ENCODE measurements at regions not wholly inside any gene's neighbourhood (a gene's known extent, or its start where the extent isn't known, plus 50 kb on each side); places are given as distances from the start of the nearest gene placed in this dataset.
A peak's percentile ranks its signal among the peaks of the same experiment; 100 is the strongest.

DNA sequence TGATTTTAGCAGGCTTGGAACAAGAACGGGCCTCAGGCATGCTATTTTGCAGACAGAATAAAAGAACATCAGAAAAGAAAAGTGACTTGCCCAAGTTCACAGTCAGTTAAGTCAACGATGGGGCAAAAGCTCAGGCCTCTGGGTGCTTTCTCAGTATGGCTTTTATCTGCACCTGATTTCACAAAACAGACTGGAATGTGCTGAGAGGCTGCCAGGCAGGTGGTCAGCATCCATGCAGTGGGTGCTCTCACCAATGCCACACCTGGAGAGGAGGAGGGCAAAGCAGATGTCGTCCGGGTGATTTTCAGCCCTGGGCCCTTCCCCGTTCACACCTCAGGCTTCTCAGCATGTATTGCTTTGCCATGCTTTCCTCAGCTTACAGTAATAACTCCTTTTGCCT is 854.6 kb downstream of the RNF144A start:
- no peak for DNase-seq (ENCODE audit: extremely low read depth, insufficient read length)
- H3K36me3 ChIP-seq (ENCODE audit: control insufficient read depth, insufficient read depth, low read length), result no peaks in the 10 kb centered on the region
- TF ChIP-seq, protein P1, sequence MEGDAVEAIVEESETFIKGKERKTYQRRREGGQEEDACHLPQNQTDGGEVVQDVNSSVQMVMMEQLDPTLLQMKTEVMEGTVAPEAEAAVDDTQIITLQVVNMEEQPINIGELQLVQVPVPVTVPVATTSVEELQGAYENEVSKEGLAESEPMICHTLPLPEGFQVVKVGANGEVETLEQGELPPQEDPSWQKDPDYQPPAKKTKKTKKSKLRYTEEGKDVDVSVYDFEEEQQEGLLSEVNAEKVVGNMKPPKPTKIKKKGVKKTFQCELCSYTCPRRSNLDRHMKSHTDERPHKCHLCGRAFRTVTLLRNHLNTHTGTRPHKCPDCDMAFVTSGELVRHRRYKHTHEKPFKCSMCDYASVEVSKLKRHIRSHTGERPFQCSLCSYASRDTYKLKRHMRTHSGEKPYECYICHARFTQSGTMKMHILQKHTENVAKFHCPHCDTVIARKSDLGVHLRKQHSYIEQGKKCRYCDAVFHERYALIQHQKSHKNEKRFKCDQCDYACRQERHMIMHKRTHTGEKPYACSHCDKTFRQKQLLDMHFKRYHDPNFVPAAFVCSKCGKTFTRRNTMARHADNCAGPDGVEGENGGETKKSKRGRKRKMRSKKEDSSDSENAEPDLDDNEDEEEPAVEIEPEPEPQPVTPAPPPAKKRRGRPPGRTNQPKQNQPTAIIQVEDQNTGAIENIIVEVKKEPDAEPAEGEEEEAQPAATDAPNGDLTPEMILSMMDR (IDR thresholded peaks at IDR 0.05; ENCODE audit: insufficient read depth, low read length, poor library complexity, severe bottlenecking), result no peak
- no peaks in the 10 kb centered on the region for H3K27me3 ChIP-seq (replicated peaks; ENCODE audit: control insufficient read depth, insufficient read depth, low read length)
- H3K4me3 ChIP-seq (replicated peaks; ENCODE audit: low read depth, low read length), result no peak overlapping the region

DNA sequence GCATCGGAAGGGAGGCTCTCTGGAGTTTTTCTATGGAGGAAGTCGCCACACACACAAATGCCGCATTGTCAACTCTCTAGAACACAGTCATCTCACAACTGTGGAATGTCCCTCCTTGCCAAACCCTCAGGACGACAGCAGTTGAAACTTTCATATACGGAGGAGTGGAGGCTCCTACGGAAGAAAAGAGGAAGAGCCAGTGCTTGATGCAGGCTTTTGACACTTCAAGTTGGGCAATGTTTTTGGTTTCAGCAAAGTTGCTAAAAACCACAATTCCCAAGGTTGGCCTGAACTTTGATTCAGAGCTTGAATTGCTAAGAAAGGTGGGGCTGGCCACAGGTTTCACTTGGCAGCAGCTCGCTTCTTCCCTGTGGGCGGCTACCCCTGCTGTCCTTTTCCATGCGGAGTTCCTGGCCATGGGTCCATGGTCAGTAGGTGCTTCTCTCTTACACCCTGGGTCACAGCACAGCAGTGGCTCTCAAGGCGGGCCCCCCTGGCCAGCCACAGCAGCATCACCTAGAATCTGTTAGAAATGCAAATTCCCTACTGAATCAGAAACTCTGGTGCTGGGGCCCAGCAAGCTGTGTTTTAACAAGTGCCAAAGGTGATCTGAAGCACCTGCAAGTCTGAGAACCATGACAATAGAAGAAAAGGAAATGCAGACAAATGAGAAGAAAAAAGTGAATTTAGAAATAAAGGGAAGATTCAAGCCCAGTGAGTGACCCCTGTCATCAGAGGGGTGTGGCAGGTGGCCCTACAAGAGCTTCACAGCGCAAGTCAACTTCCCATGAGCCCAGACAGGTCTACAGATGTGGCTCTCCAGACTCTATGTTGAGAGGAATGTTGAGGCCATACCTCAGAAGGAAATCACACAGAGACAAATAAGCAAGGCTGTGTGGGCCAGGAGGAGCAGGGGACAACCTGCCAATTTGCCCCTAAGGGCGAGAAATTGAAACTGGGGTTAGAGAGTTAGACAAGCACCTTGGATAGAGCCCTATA is 856.4 kb downstream of the RNF144A start:
- Histone ChIP-seq H3K36me3 (ENCODE audit: control insufficient read depth, insufficient read depth, low read length) (no peaks in the 10 kb centered on the region), H3K27me3 (replicated peaks; ENCODE audit: control insufficient read depth, insufficient read depth, low read length) (no peaks in the 10 kb centered on the region), H3K4me3 (replicated peaks; ENCODE audit: low read depth, low read length) (0 out of 2 replicates have a peak overlapping the region, but pooled peaks have one; percentile 19)
- TF ChIP-seq, protein P1 (IDR thresholded peaks at IDR 0.05; ENCODE audit: insufficient read depth, low read length, poor library complexity, severe bottlenecking), result no peak
- DNase-seq (ENCODE audit: extremely low read depth, insufficient read length), result peak; percentile 70

DNA sequence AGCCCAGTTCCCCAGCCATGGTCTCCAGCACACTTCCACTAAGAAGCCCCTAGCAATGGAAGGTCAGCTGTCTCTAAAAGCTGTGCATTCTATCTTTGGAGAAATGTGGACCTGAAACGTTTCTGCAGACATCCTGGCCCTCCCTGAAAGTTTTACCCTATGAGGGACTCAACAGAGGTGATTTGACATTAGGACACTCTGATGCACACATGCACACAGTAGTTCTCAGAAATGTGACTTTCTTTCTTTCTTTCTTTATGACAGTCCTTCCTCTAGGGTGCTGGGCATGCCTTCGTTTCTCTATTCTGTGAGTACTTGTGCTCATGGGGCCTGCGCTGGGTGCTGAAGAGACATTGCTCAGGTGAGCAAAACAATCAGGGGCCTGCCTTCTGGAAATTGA is 857.3 kb downstream of the RNF144A start:
- Histone ChIP-seq H3K4me3 (replicated peaks; ENCODE audit: low read depth, low read length) (no peak overlapping the region), H3K27me3 (replicated peaks; ENCODE audit: control insufficient read depth, insufficient read depth, low read length) (no peaks in the 10 kb centered on the region), H3K36me3 (ENCODE audit: control insufficient read depth, insufficient read depth, low read length) (no peaks in the 10 kb centered on the region)
- TF ChIP-seq, protein P1 (IDR thresholded peaks at IDR 0.05; ENCODE audit: insufficient read depth, low read length, poor library complexity, severe bottlenecking), result no peak
- no peak for DNase-seq (ENCODE audit: extremely low read depth, insufficient read length)

DNA sequence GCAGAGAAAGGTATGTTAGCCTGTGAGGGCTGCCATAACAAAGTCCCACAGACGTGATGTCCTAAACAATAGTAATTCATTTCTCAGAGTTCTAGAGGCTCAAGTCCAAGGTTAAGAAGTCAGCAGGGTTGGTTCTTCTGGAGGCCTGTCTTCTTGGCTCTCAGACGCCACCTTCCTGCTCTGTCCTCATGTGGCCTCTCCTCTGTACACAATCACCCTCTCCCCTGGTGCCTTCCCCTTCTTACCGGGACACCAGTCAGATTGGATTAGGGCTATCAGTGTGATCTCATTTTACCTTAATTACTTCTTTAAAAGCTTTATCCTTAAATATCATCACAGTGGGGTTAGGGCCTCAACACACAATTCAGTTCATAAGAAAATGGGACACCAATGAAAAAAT is 860.5 kb downstream of the RNF144A start:
- Histone ChIP-seq H3K27me3 (replicated peaks; ENCODE audit: control insufficient read depth, insufficient read depth, low read length) (no peaks in the 10 kb centered on the region), H3K36me3 (ENCODE audit: control insufficient read depth, insufficient read depth, low read length) (no peaks in the 10 kb centered on the region), H3K4me3 (replicated peaks; ENCODE audit: low read depth, low read length) (no peak overlapping the region)
- TF ChIP-seq, protein P1 (IDR thresholded peaks at IDR 0.05; ENCODE audit: insufficient read depth, low read length, poor library complexity, severe bottlenecking), result no peak
- DNase-seq (ENCODE audit: extremely low read depth, insufficient read length), result no peak

DNA sequence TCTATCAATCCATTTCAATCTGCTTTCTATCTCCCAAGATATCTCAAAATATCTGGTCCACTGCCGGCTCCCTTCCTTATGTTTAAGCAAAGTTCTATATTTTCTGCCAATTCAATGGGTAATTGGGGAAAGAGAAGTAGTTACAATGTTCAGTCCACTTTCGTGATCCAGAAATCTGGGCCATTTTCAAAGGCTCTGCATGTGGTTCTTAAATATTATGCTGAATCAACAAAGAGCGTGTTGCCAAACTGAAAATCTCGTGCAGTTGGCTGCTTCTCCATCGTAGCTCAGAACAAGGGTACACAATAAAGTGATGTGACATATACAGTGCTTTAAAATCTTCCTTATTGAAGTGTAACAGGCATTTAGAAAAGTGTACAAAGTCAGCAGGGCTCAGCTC is 863.1 kb downstream of the RNF144A start:
- Histone ChIP-seq H3K27me3 (replicated peaks; ENCODE audit: control insufficient read depth, insufficient read depth, low read length) (no peaks in the 10 kb centered on the region), H3K36me3 (ENCODE audit: control insufficient read depth, insufficient read depth, low read length) (no peaks in the 10 kb centered on the region), H3K4me3 (replicated peaks; ENCODE audit: low read depth, low read length) (no peak overlapping the region)
- TF ChIP-seq, protein P1 (IDR thresholded peaks at IDR 0.05; ENCODE audit: insufficient read depth, low read length, poor library complexity, severe bottlenecking), result no peak
- no peak for DNase-seq (ENCODE audit: extremely low read depth, insufficient read length)
